HEK293 (cell line): ENCODE measurements at regions not wholly inside any gene's neighbourhood (a gene's known extent, or its start where the extent isn't known, plus 50 kb on each side); places are given as distances from the start of the nearest gene placed in this dataset.

Source experiments
- CTCF ChIA-PET: fragments of 350-600 bp; formaldehyde crosslinking; extraction: SDS; loops from one replicate; lab custom pipeline; 2021; ENCODE audit warnings: antibody characterized with exemption; lab: Yijun Ruan, JAX
- POLR2A ChIA-PET: fragments of 300-600 bp; formaldehyde crosslinking; extraction: SDS; loops from one replicate; lab custom pipeline; 2020; ENCODE audit warnings: antibody characterized with exemption, inconsistent platforms; lab: Yijun Ruan, JAX
- H3K27ac ChIP-seq: fragments of 200-500 bp; sonication (Bioruptor generic); 2 replicates; pipeline ENCODE4 v1.5.1; 2014; ENCODE audit warnings: low read depth, low read length, control low read depth, inconsistent platforms; ENCODE audit errors: extremely low read depth
- H3K36me3 ChIP-seq, 2 experiments: fragments of 200-500 bp in 1 of 2; sonication (Bioruptor generic) in 1 of 2; 1 replicate in 1 of 2; 2 replicates in 1 of 2; pipeline ENCODE4 v1.5.1; 2014 to 2017; ENCODE audit warnings: inconsistent platforms in 2 of 2, low read length in 2 of 2; ENCODE audit not compliant: control insufficient read depth in 2 of 2, insufficient read depth in 1 of 2
- H3K4me1 ChIP-seq: fragments of 200-500 bp; sonication (Bioruptor generic); 2 replicates; pipeline ENCODE4 v1.5.1; 2014; ENCODE audit warnings: mild to moderate bottlenecking, low read length, inconsistent platforms; ENCODE audit not compliant: control insufficient read depth, insufficient read depth
- H3K4me3 ChIP-seq: 2 replicates; pipeline ENCODE4 v1.5.1; 2011; ENCODE audit warnings: low read depth, mild to moderate bottlenecking, control low read depth, low read length, moderate library complexity
- H3K9me3 ChIP-seq: fragments of 200-500 bp; sonication (Bioruptor generic); 2 replicates; pipeline ENCODE4 v1.5.1; 2014; ENCODE audit warnings: low read depth, low read length, inconsistent platforms; ENCODE audit not compliant: control insufficient read depth, insufficient read depth
- FEZF1 ChIP-seq: fragments of 450-650 bp; formaldehyde crosslinking; IDR thresholded peaks from 2 replicates; pipeline ENCODE4 v1.5.1; 2016; ENCODE audit warnings: missing biosample characterization, missing genetic modification characterization
- GLI2 ChIP-seq: fragments of 450-650 bp; formaldehyde crosslinking; IDR thresholded peaks from 2 replicates; pipeline ENCODE4; 2017; ENCODE audit warnings: missing biosample characterization, missing genetic modification characterization, low read depth, borderline replicate concordance
- HOXA7 ChIP-seq: sonication (generic); formaldehyde crosslinking; IDR thresholded peaks from 2 replicates; pipeline ENCODE4 v1.8.1; 2022; ENCODE audit warnings: missing genetic modification reagents, borderline replicate concordance
- HOXC10 ChIP-seq: sonication (generic); formaldehyde crosslinking; IDR thresholded peaks from 2 replicates; pipeline ENCODE4 v1.8.1; 2023; ENCODE audit warnings: mild to moderate bottlenecking, missing genetic modification reagents
- KLF7 ChIP-seq: fragments of 450-650 bp; formaldehyde crosslinking; IDR thresholded peaks from 2 replicates; pipeline ENCODE4 v1.5.1; 2016; ENCODE audit warnings: missing biosample characterization, missing genetic modification characterization, borderline replicate concordance
- SCRT2 ChIP-seq: fragments of 450-650 bp; formaldehyde crosslinking; IDR thresholded peaks from 2 replicates; pipeline ENCODE4 v1.5.1; 2016; ENCODE audit warnings: missing biosample characterization, missing genetic modification characterization
- ZBTB17 ChIP-seq: fragments of 450-650 bp; formaldehyde crosslinking; IDR thresholded peaks from 2 replicates; pipeline ENCODE4 v1.5.1; 2016; ENCODE audit warnings: missing biosample characterization, missing genetic modification characterization
- ZBTB7A ChIP-seq: fragments of 450-650 bp; formaldehyde crosslinking; IDR thresholded peaks from 2 replicates; pipeline ENCODE4 v1.5.1; 2016; ENCODE audit warnings: low read depth, missing biosample characterization, missing genetic modification characterization
- ZFHX2 ChIP-seq: fragments of 450-650 bp; formaldehyde crosslinking; conservative IDR thresholded peaks from 2 replicates; pipeline ENCODE4 v1.5.1; 2016; ENCODE audit warnings: missing biosample characterization, missing genetic modification characterization
- ZNF23 ChIP-seq: fragments of 450-650 bp; formaldehyde crosslinking; IDR thresholded peaks from 2 replicates; pipeline ENCODE4 v1.5.1; 2016; ENCODE audit warnings: missing biosample characterization, missing genetic modification characterization, borderline replicate concordance
- ZNF266 ChIP-seq: fragments of 450-650 bp; formaldehyde crosslinking; IDR thresholded peaks from 2 replicates; pipeline ENCODE4 v1.5.1; 2016; ENCODE audit warnings: missing biosample characterization, missing genetic modification characterization, low read depth
- ZNF274 ChIP-seq, 2 experiments: fragments of 200-500 bp in 1 of 2; fragments of 450-650 bp in 1 of 2; sonication (Bioruptor generic) in 1 of 2; formaldehyde crosslinking in 1 of 2; IDR thresholded peaks; 2 replicates each; pipeline versions ENCODE4 v1.5.1 to v1.6.1; 2014 to 2016; ENCODE audit warnings: borderline replicate concordance in 1 of 2, inconsistent platforms in 1 of 2, low read length in 1 of 2, missing biosample characterization in 1 of 2, missing genetic modification characterization in 1 of 2
- ZNF394 ChIP-seq: fragments of 450-650 bp; formaldehyde crosslinking; IDR thresholded peaks from 2 replicates; pipeline ENCODE4 v1.5.1; 2016; ENCODE audit warnings: missing biosample characterization, missing genetic modification characterization, mild to moderate bottlenecking, moderate library complexity, borderline replicate concordance
- ZNF404 ChIP-seq: fragments of 450-650 bp; formaldehyde crosslinking; IDR thresholded peaks from 2 replicates; pipeline ENCODE4 v1.5.1; 2017; ENCODE audit warnings: missing biosample characterization, missing genetic modification characterization
- ZNF416 ChIP-seq: fragments of 450-650 bp; formaldehyde crosslinking; IDR thresholded peaks from 2 replicates; pipeline ENCODE4 v1.5.1; 2016; ENCODE audit warnings: missing biosample characterization, missing genetic modification characterization
- ZNF423 ChIP-seq: fragments of 450-650 bp; formaldehyde crosslinking; IDR thresholded peaks from 2 replicates; pipeline ENCODE4 v1.5.1; 2016; ENCODE audit warnings: missing biosample characterization, missing genetic modification characterization
- ZNF585B ChIP-seq: fragments of 450-650 bp; formaldehyde crosslinking; IDR thresholded peaks from 2 replicates; pipeline ENCODE4 v1.5.1; 2016; ENCODE audit warnings: missing biosample characterization, missing genetic modification characterization
- ZNF623 ChIP-seq: fragments of 450-650 bp; formaldehyde crosslinking; IDR thresholded peaks from 2 replicates; pipeline ENCODE4 v1.5.1; 2016; ENCODE audit warnings: missing biosample characterization, missing genetic modification characterization
- ZNF664 ChIP-seq: fragments of 450-650 bp; formaldehyde crosslinking; IDR thresholded peaks from 2 replicates; pipeline ENCODE4 v1.5.1; 2016; ENCODE audit warnings: missing biosample characterization, missing genetic modification characterization
- ZNF677 ChIP-seq: fragments of 450-650 bp; IDR thresholded peaks from 2 replicates; pipeline ENCODE4 v1.5.0; 2018; ENCODE audit warnings: missing biosample characterization, mild to moderate bottlenecking, missing genetic modification characterization, moderate library complexity
- ZNF76 ChIP-seq: fragments of 450-650 bp; formaldehyde crosslinking; IDR thresholded peaks from 2 replicates; pipeline ENCODE4; 2016; ENCODE audit warnings: low read depth, missing biosample characterization, missing genetic modification characterization, borderline replicate concordance
- ZNF768 ChIP-seq: fragments of 450-650 bp; formaldehyde crosslinking; IDR thresholded peaks from 2 replicates; pipeline ENCODE4 v1.5.1; 2018; ENCODE audit warnings: missing biosample characterization, mild to moderate bottlenecking, missing genetic modification characterization
- ZNF776 ChIP-seq: fragments of 450-650 bp; formaldehyde crosslinking; IDR thresholded peaks from 2 replicates; pipeline ENCODE4 v1.5.0; 2017; ENCODE audit warnings: missing biosample characterization, missing genetic modification characterization, borderline replicate concordance
- TF ChIP-seq, protein P1 (sequence below): fragments of 450-650 bp; formaldehyde crosslinking; IDR thresholded peaks from 2 replicates; pipeline ENCODE4 v1.5.1; 2016; ENCODE audit warnings: missing biosample characterization, missing genetic modification characterization
- TF ChIP-seq, protein P2 (sequence below): fragments of 450-650 bp; formaldehyde crosslinking; IDR thresholded peaks from 2 replicates; pipeline ENCODE4 v1.5.1; 2016; ENCODE audit warnings: missing biosample characterization, missing genetic modification characterization
- TF ChIP-seq, protein P3 (sequence below): sonication (generic); formaldehyde crosslinking; IDR thresholded peaks from 2 replicates; pipeline ENCODE4 v1.8.1; 2022; ENCODE audit warnings: mild to moderate bottlenecking, moderate library complexity, missing genetic modification reagents
- TF ChIP-seq, protein P4 (sequence below): fragments of 450-650 bp; formaldehyde crosslinking; IDR thresholded peaks from 2 replicates; pipeline ENCODE4 v1.5.1; 2016; ENCODE audit warnings: missing biosample characterization, missing genetic modification characterization, low read depth
- TF ChIP-seq, protein P5 (sequence below): fragments of 450-650 bp; formaldehyde crosslinking; IDR thresholded peaks from 2 replicates; pipeline ENCODE4 v1.5.1; 2016; ENCODE audit warnings: missing biosample characterization, missing genetic modification characterization

DNA sequence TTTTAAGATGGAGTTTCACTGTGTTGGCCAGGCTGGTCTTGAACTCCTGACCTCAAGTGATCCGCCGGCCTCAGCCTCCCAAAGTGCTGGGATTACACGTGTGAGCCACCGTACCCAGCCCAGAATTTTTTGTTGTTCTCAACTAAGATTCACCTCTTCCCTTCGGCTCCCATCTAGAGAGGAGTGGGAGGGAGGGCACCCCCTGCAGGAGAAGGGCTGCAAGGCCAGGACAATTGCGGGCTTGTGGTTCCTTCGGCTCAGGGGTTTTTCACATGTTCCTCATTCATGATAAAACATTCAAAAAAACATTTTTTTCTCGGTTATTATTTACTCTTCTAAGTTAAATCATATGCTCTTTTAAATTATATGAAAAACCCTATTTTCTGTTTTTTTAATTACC, 201.1 kb upstream of the LRRC4C start:
- no peak for TF ChIP-seq ZNF776 (tag by site-specific recombination)
- no peak for TF ChIP-seq HOXA7
- no peak for TF ChIP-seq ZNF623 (tag by site-specific recombination)
- TF ChIP-seq ZNF274 (IDR thresholded peaks at IDR 0.05; ENCODE audit: low read length), result no peak
- TF ChIP-seq ZNF274 (tag by site-specific recombination; IDR thresholded peaks at IDR 0.05; ENCODE audit: borderline replicate concordance), result no peak
- TF ChIP-seq ZNF23, result no peak
- TF ChIP-seq, protein P1, sequence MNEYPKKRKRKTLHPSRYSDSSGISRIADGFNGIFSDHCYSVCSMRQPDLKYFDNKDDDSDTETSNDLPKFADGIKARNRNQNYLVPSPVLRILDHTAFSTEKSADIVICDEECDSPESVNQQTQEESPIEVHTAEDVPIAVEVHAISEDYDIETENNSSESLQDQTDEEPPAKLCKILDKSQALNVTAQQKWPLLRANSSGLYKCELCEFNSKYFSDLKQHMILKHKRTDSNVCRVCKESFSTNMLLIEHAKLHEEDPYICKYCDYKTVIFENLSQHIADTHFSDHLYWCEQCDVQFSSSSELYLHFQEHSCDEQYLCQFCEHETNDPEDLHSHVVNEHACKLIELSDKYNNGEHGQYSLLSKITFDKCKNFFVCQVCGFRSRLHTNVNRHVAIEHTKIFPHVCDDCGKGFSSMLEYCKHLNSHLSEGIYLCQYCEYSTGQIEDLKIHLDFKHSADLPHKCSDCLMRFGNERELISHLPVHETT (tag by site-specific recombination), result no peak
- no peak for TF ChIP-seq ZNF404 (tag by site-specific recombination)
- TF ChIP-seq ZNF677, result no peak
- no peak for TF ChIP-seq ZNF768
- no peak for TF ChIP-seq SCRT2 (tag by site-specific recombination)
- no peak for TF ChIP-seq ZNF664 (tag by site-specific recombination)
- no peak for TF ChIP-seq ZFHX2 (tag by site-specific recombination)
- TF ChIP-seq, protein P2, sequence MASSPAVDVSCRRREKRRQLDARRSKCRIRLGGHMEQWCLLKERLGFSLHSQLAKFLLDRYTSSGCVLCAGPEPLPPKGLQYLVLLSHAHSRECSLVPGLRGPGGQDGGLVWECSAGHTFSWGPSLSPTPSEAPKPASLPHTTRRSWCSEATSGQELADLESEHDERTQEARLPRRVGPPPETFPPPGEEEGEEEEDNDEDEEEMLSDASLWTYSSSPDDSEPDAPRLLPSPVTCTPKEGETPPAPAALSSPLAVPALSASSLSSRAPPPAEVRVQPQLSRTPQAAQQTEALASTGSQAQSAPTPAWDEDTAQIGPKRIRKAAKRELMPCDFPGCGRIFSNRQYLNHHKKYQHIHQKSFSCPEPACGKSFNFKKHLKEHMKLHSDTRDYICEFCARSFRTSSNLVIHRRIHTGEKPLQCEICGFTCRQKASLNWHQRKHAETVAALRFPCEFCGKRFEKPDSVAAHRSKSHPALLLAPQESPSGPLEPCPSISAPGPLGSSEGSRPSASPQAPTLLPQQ (tag by site-specific recombination), result no peak
- TF ChIP-seq ZNF394, result no peak
- TF ChIP-seq, protein P3, sequence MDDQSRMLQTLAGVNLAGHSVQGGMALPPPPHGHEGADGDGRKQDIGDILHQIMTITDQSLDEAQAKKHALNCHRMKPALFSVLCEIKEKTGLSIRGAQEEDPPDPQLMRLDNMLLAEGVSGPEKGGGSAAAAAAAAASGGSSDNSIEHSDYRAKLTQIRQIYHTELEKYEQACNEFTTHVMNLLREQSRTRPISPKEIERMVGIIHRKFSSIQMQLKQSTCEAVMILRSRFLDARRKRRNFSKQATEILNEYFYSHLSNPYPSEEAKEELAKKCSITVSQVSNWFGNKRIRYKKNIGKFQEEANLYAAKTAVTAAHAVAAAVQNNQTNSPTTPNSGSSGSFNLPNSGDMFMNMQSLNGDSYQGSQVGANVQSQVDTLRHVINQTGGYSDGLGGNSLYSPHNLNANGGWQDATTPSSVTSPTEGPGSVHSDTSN, result no peak
- no peak for TF ChIP-seq ZNF416 (tag by site-specific recombination)
- CTCF ChIA-PET, result interaction anchor here (0.9 kb wide), 1 partner anchor 10 kb away, joined by 3 read pairs; no protein-coding TSS in a partner anchor

DNA sequence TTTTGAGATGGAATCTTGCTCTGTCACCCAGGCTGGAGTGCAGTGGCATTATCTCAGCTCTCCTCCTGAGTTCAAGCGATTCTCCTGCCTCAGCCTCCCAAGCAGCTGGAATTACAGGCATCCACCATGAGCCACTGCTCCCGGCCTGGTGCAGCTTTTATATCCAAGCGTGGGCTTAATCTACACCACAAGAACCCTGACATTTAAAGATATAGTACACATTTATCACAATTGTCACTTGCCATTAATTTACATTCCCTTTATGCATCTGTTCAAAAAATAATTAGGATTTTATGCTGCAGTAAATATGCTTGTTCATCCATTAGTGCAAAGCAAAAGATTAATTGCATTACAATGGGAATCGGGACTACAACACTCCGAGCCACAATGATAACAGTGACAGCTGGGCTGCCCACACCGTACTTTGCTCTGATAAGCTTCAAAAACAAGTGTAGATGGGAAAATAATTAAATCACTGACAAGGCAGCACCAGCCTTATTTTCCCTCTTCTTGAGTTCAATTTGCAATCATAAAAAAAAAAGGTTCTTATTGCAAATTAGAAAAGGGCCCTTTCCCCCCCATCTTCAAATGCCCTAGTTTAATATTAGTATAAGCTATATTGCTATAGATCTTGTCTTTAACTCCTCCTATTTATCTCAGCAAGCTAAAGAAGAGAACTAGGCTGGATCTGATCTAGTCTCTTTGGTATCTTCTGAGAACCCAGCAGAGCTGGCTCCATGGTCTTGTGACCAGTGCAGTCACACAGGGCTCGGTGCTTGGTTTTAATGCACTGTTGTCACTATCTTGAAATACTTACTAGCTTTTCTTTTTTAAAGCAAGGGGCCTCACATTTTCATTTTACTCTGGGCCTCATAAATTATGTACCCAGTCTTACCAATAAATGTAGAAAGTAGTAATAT, 206.2 kb upstream of the LRRC4C start:
- CTCF ChIA-PET, result no interaction called here

More for the DNA sequence above, 201.1 kb upstream of the LRRC4C start:
- H3K4me1 ChIP-seq, result no peaks in the 10 kb centered on the region
- H3K9me3 ChIP-seq, result no peaks in the 10 kb centered on the region
- H3K36me3 ChIP-seq, result no peaks in the 10 kb centered on the region
- no peak overlapping the region for H3K27ac ChIP-seq
- POLR2A ChIA-PET, result no interaction called here
- no peak overlapping the region for H3K4me3 ChIP-seq

More for the DNA sequence above, 206.2 kb upstream of the LRRC4C start:
- Histone ChIP-seq H3K4me1 (no peaks in the 10 kb centered on the region), H3K4me3 (no peak overlapping the region), H3K27ac (no peak overlapping the region), H3K36me3 (no peaks in the 10 kb centered on the region), H3K9me3 (no peaks in the 10 kb centered on the region)
- POLR2A ChIA-PET, result interaction anchor here (0.7 kb wide), 1 partner anchor 164 kb away, joined by 4 read pairs; no protein-coding TSS in a partner anchor
- TF ChIP-seq GLI2, result no peak
- no peak for TF ChIP-seq ZBTB17 (tag by site-specific recombination)
- TF ChIP-seq ZNF266 (tag by site-specific recombination), result no peak
- TF ChIP-seq ZNF585B, result no peak
- TF ChIP-seq ZNF423 (tag by site-specific recombination), result no peak
- TF ChIP-seq, protein P4, sequence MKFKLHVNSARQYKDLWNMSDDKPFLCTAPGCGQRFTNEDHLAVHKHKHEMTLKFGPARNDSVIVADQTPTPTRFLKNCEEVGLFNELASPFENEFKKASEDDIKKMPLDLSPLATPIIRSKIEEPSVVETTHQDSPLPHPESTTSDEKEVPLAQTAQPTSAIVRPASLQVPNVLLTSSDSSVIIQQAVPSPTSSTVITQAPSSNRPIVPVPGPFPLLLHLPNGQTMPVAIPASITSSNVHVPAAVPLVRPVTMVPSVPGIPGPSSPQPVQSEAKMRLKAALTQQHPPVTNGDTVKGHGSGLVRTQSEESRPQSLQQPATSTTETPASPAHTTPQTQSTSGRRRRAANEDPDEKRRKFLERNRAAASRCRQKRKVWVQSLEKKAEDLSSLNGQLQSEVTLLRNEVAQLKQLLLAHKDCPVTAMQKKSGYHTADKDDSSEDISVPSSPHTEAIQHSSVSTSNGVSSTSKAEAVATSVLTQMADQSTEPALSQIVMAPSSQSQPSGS, result no peak
- no peak for TF ChIP-seq ZNF76 (tag by site-specific recombination)
- no peak for TF ChIP-seq FEZF1
- no peak for TF ChIP-seq KLF7
- TF ChIP-seq, protein P5, sequence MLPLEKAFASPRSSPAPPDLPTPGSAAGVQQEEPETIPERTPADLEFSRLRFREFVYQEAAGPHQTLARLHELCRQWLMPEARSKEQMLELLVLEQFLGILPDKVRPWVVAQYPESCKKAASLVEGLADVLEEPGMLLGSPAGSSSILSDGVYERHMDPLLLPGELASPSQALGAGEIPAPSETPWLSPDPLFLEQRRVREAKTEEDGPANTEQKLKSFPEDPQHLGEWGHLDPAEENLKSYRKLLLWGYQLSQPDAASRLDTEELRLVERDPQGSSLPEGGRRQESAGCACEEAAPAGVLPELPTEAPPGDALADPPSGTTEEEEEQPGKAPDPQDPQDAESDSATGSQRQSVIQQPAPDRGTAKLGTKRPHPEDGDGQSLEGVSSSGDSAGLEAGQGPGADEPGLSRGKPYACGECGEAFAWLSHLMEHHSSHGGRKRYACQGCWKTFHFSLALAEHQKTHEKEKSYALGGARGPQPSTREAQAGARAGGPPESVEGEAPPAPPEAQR (tag by site-specific recombination), result no peak
- no peak for TF ChIP-seq ZBTB7A (tag by site-specific recombination)
- TF ChIP-seq HOXC10 (CRISPR knock-in tag), result no peak
